Hepatocyte (in vitro differentiated cells): ENCODE measurements at regions not wholly inside any gene's neighbourhood (a gene's known extent, or its start where the extent isn't known, plus 50 kb on each side); places are given as distances from the start of the nearest gene placed in this dataset.

Experiments used
- DNase-seq: peaks from one replicate; pipeline ENCODE4 v3.0.0-alpha.2; 2016; ENCODE audit warnings: low spot score
- H2AFZ ChIP-seq: fragments of 200-600 bp; sonication (generic); 2 replicates; pipeline ENCODE4 v1.6.0; 2016; ENCODE audit warnings: antibody characterized with exemption, mild to moderate bottlenecking
- H3K27ac ChIP-seq: fragments of 200-600 bp; sonication (generic); 2 replicates; pipeline ENCODE4 v1.5.1; 2016; ENCODE audit warnings: mild to moderate bottlenecking
- H3K27me3 ChIP-seq: fragments of 200-600 bp; sonication (generic); 2 replicates; pipeline ENCODE4 v1.6.1; 2016
- H3K36me3 ChIP-seq: fragments of 200-600 bp; sonication (generic); replicated peaks from 2 replicates; pipeline ENCODE4 v1.5.1; 2016; ENCODE audit warnings: low read depth; ENCODE audit not compliant: insufficient read depth
- H3K4me1 ChIP-seq: fragments of 200-600 bp; sonication (generic); 2 replicates; pipeline ENCODE4 v1.5.1; 2016; ENCODE audit warnings: mild to moderate bottlenecking, moderate library complexity; ENCODE audit not compliant: insufficient read depth
- H3K4me2 ChIP-seq: fragments of 200-600 bp; sonication (generic); 2 replicates; pipeline ENCODE4 v1.6.0; 2016
- H3K4me3 ChIP-seq: fragments of 200-600 bp; sonication (generic); 2 replicates; pipeline ENCODE4 v1.5.1; 2016; ENCODE audit warnings: mild to moderate bottlenecking
- H3K79me2 ChIP-seq: fragments of 200-600 bp; sonication (generic); 2 replicates; pipeline ENCODE4 v1.6.0; 2017; ENCODE audit warnings: mild to moderate bottlenecking
- H3K9me2 ChIP-seq: fragments of 200-600 bp; sonication (generic); replicated peaks from 2 replicates; pipeline ENCODE4 v1.6.0; 2017; ENCODE audit warnings: mild to moderate bottlenecking; ENCODE audit not compliant: insufficient read depth
- H3K9me3 ChIP-seq: fragments of 200-600 bp; sonication (generic); 2 replicates; pipeline ENCODE4 v1.5.1; 2016; ENCODE audit warnings: low read depth, mild to moderate bottlenecking
- H4K20me1 ChIP-seq: fragments of 200-600 bp; sonication (generic); 2 replicates; pipeline ENCODE4 v1.6.0; 2016; ENCODE audit warnings: mild to moderate bottlenecking; ENCODE audit not compliant: insufficient read depth, poor library complexity, severe bottlenecking
- CTCF ChIP-seq: fragments of 200-600 bp; sonication (generic); IDR thresholded peaks from 2 replicates; pipeline ENCODE4 v1.5.1; 2016; ENCODE audit warnings: antibody characterized with exemption, mild to moderate bottlenecking; ENCODE audit not compliant: poor library complexity
- EZH2 ChIP-seq: fragments of 200-600 bp; sonication (generic); IDR thresholded peaks from 2 replicates; pipeline ENCODE4 v1.6.1; 2016; ENCODE audit warnings: antibody characterized with exemption, mild to moderate bottlenecking, borderline replicate concordance
- EZH2phosphoT487 ChIP-seq: fragments of 200-600 bp; sonication (generic); IDR thresholded peaks from one replicate; pipeline ENCODE4 v1.6.1; 2018; ENCODE audit warnings: antibody characterized with exemption, mild to moderate bottlenecking, low read depth, moderate library complexity; ENCODE audit not compliant: unreplicated experiment, severe bottlenecking
- WGBS: methylation state at CpG from one replicate; pipeline ENCODE4 v1.1.6; 2016; ENCODE audit warnings: low lambda C conversion rate; ENCODE audit errors: missing lambda C conversion rate; 5-methylcytosine and 5-hydroxymethylcytosine counted together

GRCh38 chr15:77742570-77742969 is 109.9 kb upstream of the LINGO1 start:
- Histone ChIP-seq H3K9me3 (no peaks in the 10 kb centered on the region), H3K4me2 (no peak overlapping the region), H3K27me3 (peaks cover 4% of the 10 kb centered on the region), H3K79me2 (no peaks in the 10 kb centered on the region), H4K20me1 (no peaks in the 10 kb centered on the region), H3K27ac (no peak overlapping the region), H3K36me3 (no peaks in the 10 kb centered on the region), H3K4me3 (no peak overlapping the region), H2AFZ (no peak overlapping the region), H3K4me1 (no peaks in the 10 kb centered on the region), H3K9me2 (no peaks in the 10 kb centered on the region)
- WGBS = 77% methylated on average over 4 of the region's 4 CpGs
- no peak for DNase-seq
- TF ChIP-seq EZH2 (no peak), EZH2phosphoT487 (no peak), CTCF (no peak)

GRCh38 chr15:77742127-77742526 is 109.4 kb upstream of the LINGO1 start:
- H3K36me3 ChIP-seq = no peaks in the 10 kb centered on the region
- H4K20me1 ChIP-seq = no peaks in the 10 kb centered on the region
- 86% methylated on average over 5 of the region's 5 CpGs for WGBS
- DNase-seq = no peak
- no peak overlapping the region for H2AFZ ChIP-seq
- H3K9me2 ChIP-seq = no peaks in the 10 kb centered on the region
- H3K4me2 ChIP-seq = no peak overlapping the region
- TF ChIP-seq EZH2phosphoT487 (no peak), CTCF (no peak), EZH2 (no peak)
- no peaks in the 10 kb centered on the region for H3K79me2 ChIP-seq
- no peak overlapping the region for H3K4me3 ChIP-seq
- no peaks in the 10 kb centered on the region for H3K9me3 ChIP-seq
- no peak overlapping the region for H3K27ac ChIP-seq
- H3K27me3 ChIP-seq = peaks cover 4% of the 10 kb centered on the region
- H3K4me1 ChIP-seq = no peaks in the 10 kb centered on the region

DNA sequence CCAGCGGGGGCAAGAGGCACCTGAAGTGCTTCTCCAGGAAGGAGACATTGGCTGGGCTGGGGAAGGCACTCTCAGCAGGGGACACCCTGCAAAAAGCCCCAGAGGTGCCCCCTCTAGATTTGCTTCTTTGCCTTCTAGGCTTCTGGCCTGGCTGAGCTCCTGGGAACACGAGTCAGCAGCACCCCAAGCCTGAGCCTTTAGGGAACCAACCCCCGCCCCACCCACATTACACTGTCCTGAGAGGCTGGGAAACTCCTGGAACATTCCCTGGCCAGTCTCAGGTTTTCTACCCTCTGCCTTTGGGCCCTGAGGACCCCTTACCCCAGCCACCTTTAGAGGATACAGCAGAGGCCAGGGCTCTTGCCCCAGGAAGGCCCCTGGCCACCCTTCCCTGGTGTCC is 108.4 kb upstream of the LINGO1 start:
- no peak for DNase-seq
- no peak overlapping the region for H3K27ac ChIP-seq
- no peak overlapping the region for H3K4me3 ChIP-seq
- H3K4me2 ChIP-seq = no peak overlapping the region
- WGBS = 88% methylated on average over 3 of the region's 3 CpGs
- no peaks in the 10 kb centered on the region for H3K9me2 ChIP-seq
- H3K27me3 ChIP-seq = peaks cover 4% of the 10 kb centered on the region
- H3K36me3 ChIP-seq = no peaks in the 10 kb centered on the region
- no peak overlapping the region for H2AFZ ChIP-seq
- no peaks in the 10 kb centered on the region for H4K20me1 ChIP-seq
- TF ChIP-seq CTCF (no peak), EZH2 (no peak), EZH2phosphoT487 (no peak)
- no peaks in the 10 kb centered on the region for H3K79me2 ChIP-seq
- H3K9me3 ChIP-seq = no peaks in the 10 kb centered on the region
- H3K4me1 ChIP-seq = no peaks in the 10 kb centered on the region
